SK-N-SH (cell line): ENCODE measurements at regions not wholly inside any gene's neighbourhood (a gene's known extent, or its start where the extent isn't known, plus 50 kb on each side); places are given as distances from the start of the nearest gene placed in this dataset.

Experiments used
- CTCF ChIP-seq: fragments of 200-600 bp; sonication (generic); IDR thresholded peaks from 2 replicates; pipeline ENCODE4 v1.6.1; 2017; ENCODE audit warnings: antibody characterized with exemption, mild to moderate bottlenecking, moderate library complexity
- ZBTB33 ChIP-seq: IDR thresholded peaks from 2 replicates; pipeline ENCODE4 v1.4.0; 2012; ENCODE audit warnings: low read depth, borderline replicate concordance

GRCh38 chr4:37139987-37140386 is 104.6 kb upstream of the NWD2 start:
- TF ChIP-seq CTCF, result no peak
- TF ChIP-seq ZBTB33, result no peak
